DMS 273 (cell line): ENCODE measurements at regions not wholly inside any gene's neighbourhood (a gene's known extent, or its start where the extent isn't known, plus 50 kb on each side); places are given as distances from the start of the nearest gene placed in this dataset.

Source experiments
- DNase-seq: peaks from one replicate; lab custom pipeline; 2025; ENCODE audit not compliant: unreplicated experiment; lab: John Stamatoyannopoulos, UW

DNA sequence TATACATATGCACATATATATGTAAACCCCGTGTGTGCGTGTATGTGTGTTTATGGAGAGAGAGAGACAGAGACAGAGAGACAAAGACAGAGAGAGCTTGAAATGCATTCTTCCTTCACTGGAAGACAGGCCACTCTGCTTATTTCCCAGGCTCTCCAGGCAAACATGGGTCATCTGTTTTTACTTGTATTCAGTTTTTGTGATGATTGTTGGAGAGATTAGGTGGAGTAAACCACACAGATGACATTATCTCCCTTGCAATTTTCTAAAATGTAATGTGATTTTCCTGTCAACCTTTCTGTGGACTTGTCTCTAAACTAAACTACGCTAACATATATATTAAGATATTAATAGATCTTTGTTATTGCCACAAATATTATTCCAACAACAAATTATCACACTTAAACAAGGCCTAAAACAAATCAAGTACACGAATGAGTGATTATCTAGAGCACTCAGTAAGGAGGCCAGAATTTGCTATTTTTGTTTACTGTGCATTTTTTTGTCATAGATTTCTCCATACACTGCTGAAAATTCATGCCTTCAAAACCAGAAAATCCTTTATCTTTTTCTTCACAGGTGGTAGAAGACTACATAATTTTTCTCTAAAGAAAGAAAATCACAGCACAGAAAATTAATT is 251.8 kb upstream of the SLIT2 start:
- no peak for DNase-seq

DNA sequence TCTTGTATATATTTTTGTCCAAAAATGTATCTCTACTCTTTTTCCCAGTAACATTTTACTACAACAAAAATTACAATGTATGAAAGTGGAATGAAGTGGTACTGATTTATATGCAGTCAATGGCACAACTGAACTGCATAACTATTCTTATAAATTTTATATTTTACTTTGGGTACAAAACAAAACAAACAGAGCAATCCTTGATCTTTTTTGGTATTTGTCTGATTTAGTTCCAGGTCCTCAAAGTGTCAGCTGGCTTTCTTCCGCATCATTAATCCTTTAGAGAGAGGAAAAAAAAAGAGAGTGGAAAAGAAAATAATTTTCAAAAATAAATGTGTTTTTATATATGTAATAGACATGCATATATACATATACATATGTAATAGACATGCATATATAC is 252.4 kb upstream of the SLIT2 start:
- DNase-seq, result peak; percentile 5

DNA sequence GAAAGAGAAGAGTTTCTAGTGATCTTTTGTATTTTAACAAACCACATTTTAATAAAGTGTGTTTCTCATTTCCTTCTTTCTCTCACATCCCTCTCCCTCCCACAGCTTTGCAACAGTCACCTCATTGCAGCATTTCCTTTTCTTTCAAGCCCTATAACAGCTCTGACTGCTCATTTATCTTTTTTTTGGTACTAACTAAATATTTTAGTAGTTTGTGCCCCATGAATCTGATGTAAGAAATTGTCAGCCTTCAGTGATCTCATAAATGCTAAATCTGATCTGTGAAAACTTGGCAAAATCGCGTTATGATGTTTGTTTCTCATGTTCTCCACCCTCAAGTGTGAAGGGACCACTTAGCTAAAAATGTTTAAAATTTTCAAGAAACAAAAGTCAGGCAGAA is 258.5 kb upstream of the SLIT2 start:
- no peak for DNase-seq

- DNase-seq, result no peak
These were observed 259.1 kb upstream of the SLIT2 start for GRCh38 chr4:19992471-19993093.

- DNase-seq, result no peak
These were observed 264.0 kb upstream of the SLIT2 start for GRCh38 chr4:19987746-19988145.

- no peak for DNase-seq
These were observed 268.6 kb upstream of the SLIT2 start for GRCh38 chr4:19983072-19983471.

GRCh38 chr4:19982556-19982955 is 269.1 kb upstream of the SLIT2 start:
- no peak for DNase-seq

- DNase-seq, result no peak
These were observed 279.9 kb upstream of the SLIT2 start for GRCh38 chr4:19971829-19972228.

DNA sequence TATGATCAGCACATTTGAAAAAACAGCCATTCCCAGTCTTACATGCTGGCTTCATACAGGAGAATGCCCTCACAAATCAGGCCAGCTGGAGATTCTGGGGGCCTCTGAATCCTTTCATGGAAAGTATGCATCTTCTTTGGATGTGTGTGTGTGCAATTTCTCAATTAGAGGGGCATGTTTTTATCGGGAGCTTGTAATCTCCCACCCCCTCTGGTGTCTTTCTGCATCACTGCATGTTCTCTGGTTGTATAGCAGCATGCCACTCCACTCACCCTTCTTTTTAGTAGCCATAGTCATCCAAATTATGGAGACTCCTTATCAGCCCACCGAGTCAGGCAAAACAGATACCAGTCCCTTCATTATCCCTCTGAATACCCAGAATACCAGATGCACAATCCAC is 282.2 kb upstream of the SLIT2 start:
- no peak for DNase-seq

DNA sequence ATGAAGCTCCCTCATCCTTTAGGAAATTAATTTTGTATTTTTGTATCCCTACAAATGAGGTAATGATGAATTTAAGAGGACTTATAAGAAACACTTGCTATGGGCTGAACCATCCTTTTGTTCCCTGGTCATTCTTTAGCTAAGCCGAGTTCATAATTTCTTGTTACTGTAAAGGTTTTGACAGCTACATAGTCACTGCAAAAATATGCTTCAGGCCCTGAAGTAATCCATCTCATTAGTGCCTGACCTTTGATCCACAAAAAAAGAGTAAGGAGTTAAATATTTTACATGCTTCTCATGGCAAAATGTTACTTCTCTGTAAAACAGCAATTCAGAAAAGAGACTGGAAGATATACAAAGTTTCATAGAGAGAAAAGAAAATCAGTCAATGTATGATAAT is 290.6 kb upstream of the SLIT2 start:
- DNase-seq, result no peak

GRCh38 chr4:19958848-19959247 is 292.9 kb upstream of the SLIT2 start:
- DNase-seq, result no peak

DNA sequence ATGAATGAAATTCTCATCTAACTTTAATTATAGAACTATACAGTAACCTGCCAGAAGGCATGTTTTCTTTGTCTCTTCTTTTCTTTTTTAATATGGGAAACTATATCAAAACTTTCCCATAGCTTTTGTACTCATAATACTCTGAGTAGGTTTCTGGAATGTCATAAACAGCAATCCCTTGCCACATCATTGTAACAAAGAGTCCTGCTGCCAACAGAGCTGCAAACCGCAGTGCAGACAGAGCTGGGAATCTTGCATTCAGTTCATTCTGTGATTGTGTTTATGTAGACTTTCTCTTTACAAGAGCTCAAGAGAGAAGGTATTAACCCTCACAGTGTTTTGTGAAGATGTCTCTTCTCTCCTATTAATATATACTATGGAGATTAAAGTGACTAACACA is 304.4 kb upstream of the SLIT2 start:
- DNase-seq, result no peak

- DNase-seq, result no peak
These were observed 305.7 kb upstream of the SLIT2 start for GRCh38 chr4:19945979-19946380.

DNA sequence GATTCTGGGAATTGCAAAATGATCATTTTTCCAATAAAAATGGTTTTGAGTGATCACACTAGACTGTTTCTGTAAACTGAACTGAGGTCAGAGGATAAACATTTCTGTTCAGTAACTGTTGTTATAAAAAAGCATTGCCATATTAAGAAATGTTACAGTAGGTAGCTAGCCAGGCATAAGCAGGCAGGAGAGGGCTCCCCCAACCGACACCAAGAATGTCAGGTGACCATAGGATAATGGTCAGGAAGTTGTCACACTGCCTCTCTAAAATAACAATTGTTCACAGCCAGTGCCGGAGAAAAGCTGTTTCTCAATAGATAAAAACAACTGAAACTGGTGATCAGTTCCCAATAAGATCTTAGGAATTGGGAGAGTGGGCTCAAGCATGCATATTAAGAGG is 306.2 kb upstream of the SLIT2 start:
- no peak for DNase-seq

- no peak for DNase-seq
These were observed 306.9 kb upstream of the SLIT2 start for GRCh38 chr4:19944806-19945205.

GRCh38 chr4:19944251-19944650 is 307.5 kb upstream of the SLIT2 start:
- DNase-seq, result no peak

- DNase-seq, result no peak
These were observed 310.3 kb upstream of the SLIT2 start for GRCh38 chr4:19941434-19941833.

- DNase-seq, result no peak
These were observed 310.8 kb upstream of the SLIT2 start for GRCh38 chr4:19940861-19941260.

- no peak for DNase-seq
These were observed 315.2 kb upstream of the SLIT2 start for GRCh38 chr4:19936476-19936875.

DNA sequence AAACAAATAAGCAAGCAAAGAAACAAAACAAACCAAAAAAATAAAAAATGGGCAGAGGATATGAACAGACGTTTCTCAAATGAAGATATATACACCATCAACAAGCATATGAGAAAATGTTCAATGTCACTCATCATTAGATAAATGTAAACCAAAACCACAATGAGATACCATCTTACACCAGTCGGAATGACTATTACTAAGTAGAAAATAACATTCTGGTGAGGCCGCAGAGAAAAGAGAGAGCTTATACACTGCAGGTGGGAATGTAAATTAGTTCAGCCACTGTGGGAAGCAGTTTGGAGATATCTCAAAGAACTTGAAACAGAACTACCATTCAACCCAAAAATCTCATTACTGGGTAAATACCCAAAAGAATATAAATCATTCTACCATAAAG is 321.0 kb upstream of the SLIT2 start:
- DNase-seq, result no peak

DNA sequence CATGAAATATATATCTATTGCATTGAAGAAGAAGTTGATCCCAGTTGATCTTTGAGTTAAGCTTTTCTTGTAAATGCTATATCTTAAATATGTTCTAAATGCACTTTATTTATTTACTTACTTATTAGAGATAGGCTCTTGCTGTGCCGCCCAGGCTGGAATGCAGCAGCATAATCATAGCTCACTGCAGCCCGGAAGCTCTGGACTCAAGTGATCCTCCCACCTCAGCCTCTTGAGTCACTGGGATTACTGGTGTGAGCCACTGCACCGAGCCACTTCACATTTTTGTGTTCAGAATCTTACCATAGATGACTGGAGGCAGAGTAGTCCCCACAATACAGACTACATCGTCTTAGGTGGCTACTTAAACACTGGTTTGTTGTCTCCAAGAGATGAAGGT is 324.3 kb upstream of the SLIT2 start:
- DNase-seq, result no peak

GRCh38 chr4:19925516-19925915 is 326.2 kb upstream of the SLIT2 start:
- no peak for DNase-seq

DNA sequence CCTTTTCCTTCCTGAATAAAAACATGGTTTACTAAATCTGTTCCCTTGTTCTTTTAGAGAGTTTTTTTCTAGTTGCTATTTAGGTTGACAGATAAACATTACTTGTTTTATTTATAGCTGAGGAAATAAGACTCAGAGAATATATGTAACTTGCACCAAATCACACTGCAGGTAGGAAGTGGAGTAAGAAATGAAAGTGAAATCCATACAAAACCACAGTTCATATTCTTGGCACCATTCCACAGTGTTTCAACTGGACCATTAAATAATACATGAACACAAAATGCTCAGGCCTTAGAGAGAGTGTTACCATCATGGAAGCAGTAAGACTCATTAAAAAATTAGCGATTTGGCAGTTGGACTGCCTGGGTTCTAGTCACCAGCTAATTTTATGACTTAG is 326.9 kb upstream of the SLIT2 start:
- DNase-seq, result no peak
